HG03457 (cell line): ENCODE measurements at regions not wholly inside any gene's neighbourhood (a gene's known extent, or its start where the extent isn't known, plus 50 kb on each side); places are given as distances from the start of the nearest gene placed in this dataset.

Experiments
- ATAC-seq: cut with Tn5 transposase; IDR thresholded peaks from one replicate; pipeline ENCODE4 v1.9.1; 2021; ENCODE audit warnings: moderate number of reproducible peaks; ENCODE audit not compliant: unreplicated experiment

DNA sequence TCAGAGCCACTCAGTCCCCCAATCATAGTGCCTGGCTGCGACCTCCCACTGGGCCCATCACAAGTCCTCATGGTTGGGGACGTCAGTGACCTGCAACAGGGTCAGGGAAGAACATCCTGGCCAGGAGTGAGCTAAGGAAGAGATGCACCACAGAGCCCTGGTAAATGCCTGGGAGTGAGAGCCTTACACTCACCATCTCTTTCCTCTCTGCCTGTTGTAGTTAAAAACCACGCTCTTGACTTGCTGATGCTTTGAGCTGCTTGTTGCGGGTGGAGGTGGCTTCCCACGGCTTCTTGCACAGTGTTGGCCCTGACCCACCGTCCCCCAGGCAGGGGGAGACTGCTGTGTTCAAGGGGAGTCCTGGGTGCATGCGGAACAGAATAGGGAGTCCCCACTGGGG lies 91.1 kb upstream of the RGMA start:
- no peak for ATAC-seq

DNA sequence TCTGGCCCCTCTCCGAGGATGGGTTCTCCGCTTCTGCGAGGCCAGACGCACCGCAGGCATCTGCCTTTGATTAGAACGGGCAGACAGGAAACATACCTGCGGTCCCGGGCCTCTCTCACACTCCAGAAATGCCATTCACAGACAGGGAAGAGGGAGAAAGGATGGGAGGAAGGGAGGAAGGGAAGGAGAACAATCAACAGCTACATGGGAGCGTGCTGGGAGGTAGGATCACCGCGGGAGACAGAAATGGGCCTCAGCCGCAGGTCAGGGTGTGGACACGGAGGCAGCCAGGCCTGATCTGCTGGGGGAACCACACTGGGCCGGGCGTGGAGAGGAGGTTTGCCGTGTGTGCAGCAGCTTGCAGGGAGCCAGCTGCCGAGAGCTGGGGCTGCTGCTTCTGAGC lies 90.7 kb upstream of the RGMA start:
- ATAC-seq: no peak

DNA sequence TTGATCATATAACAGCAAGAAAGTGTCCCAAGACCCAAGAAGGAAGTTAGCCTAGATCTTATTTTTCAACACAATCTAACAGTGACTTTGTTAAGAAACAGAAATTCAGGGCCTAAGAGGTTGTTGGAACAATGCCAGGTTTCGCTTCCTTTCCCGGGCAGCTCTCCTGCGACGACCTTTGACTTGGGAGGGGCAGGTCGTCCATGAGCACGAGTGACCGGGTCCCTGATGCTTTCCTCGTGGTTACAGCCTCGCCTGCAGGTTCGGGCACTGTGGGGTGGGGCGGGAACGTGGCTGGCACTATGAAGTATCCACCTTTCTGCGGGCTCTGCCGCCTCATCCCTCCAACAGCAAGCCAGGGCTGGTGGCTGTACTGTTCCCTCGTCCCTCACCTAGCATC lies 90.1 kb upstream of the RGMA start:
- no peak for ATAC-seq

DNA sequence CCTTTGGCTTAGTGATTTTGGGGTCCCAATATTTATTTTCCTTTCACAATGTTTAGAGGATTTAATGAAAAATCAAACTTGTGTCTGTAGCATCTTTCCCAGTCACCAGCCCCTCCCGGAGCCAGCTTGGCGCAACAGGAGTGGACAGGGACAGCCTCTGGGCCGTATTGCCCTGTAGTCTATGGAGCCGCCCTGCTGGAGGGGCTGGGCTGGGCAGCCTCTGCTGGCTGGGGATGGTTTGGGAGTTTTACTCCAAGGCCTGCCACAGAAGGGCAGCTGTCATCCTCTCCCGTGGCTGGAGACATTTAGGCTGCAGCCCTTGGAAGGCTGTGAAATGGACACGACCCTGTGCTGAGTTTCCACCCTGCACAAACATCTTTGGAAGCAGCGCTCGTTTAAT lies 89.4 kb upstream of the RGMA start:
- no peak for ATAC-seq

DNA sequence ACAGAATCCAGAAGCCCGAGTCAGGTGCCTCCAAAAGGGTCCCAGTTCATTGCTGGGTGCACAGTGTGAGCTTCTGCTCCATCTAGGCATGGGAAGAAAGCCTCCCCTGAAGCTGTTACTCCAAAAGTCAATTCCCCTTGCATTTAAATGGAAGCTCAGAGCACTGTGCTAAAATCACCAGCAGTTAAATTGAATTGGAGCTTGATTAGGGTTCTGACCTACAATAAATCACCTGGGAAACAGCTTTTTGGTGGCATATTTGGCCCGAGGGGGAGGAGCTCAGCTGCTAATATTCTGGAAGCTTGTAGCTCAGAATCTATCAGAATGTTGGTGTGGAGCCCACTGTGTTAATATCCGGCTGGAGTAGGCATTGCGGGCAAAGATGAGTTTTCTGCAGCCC lies 87.1 kb upstream of the RGMA start:
- no peak for ATAC-seq

DNA sequence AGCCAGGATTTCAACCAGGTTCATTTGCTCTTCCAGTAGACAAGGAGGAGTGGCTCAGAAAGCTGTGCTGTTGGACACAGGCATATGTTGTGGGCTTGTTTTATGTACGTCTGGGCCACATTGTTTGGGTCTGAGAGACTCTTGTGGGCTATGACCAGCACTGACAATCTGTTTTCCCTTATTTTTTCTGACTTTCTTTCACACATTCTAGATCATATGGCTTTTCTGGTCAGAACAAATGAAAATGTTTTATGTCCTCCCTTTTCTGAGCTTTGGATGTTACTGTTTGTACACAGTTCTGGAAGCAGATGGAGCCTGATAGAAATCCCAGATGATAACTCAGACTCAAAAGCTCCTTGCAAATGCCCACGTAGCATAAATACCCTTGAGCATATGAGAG lies 85.8 kb upstream of the RGMA start:
- ATAC-seq: no peak

DNA sequence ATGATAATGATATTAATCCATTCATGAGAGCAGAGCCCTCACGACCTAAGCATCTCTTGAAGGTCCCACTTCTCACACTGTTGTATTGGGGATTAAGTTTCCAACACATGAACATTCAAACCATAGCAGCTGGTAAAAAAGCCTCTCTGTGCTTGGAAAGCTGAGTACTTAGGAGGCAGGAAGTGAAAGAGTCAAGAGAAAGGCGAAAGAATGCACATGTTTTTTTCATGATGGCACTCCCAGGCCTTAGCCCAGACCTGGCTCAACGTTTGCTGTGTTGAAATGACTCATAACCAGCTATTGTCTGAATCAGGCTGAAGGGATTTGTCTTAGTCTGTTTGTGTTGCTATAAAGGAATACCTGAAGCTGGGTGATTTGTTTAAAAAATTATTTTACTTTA lies 84.4 kb upstream of the RGMA start:
- ATAC-seq: no peak

DNA sequence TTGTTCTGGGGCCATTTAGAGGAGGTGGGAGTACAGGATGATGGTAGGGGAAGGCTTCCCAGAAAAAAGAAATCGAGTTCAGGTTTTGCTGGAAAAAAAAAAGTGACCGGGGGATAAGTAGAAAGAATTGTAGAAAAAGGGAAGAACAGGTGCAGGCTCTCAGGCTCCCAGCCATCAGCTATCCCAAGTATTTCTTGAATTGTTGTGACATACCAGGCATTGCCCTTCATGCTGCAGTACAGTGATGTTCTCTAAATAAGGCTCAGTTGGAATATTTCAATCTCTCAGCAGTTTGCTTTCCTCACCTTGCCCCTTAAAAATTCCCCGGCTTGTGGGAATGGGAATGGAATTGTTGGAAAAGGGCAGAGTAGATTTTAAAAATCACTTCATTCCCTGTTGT lies 82.5 kb upstream of the RGMA start:
- no peak for ATAC-seq

DNA sequence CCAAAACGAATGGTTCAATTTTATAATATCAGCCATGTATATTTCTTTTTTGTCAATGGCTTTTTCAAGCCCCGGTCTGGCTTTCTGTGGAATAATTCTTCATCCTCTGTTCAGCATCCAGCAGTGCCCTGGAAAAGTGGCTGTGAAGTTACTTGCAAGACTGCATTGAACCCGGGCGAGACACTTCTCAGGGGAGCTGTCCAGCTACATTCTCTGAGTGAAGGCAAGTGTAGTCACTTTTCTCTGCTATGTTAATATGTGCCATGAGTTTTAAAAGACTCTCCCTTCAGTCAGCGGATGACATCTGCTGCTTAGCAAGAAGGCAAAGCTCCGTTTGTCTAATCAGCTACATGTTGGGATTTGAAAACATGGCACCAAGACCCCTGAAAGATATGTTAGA lies 81.3 kb upstream of the RGMA start:
- ATAC-seq: no peak

DNA sequence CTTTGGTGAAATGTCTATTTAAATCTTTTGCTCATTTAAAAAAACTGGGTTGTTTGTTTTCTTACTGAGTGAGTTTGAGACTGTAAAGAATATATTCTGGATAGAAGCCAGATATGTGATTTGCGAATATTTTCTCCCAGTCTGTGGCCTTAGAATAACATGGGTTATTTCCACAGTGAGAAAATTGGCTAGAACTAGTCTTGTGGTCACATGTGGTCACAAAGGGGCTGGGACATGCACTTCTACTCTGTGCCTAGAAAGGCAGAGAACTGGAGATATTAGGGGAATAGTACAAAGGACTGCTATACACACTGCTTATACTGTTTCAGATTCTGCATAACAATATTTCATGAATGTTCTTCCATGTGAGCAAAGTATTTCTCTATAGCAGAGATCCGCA lies 79.9 kb upstream of the RGMA start:
- no peak for ATAC-seq

DNA sequence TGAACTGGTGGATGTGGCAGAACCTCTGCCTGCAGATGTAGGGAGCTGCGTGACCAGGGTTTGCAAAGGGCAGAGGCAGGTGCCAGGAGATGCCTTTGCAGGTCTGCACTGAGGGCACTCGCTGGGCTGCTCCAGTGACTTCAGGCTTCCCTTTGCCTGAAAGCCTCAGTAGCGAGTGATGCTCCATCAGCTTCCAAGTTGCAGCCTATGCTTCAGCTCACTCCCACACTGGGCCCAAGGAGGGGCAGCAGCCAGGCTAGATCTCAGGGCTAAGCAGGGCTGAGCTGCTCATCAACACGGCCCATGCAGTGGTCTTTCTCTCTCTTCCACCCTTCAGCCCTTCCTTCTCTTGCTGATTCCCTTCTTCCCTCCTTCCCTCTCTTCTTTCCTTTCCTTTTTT lies 78.3 kb upstream of the RGMA start:
- no peak for ATAC-seq

DNA sequence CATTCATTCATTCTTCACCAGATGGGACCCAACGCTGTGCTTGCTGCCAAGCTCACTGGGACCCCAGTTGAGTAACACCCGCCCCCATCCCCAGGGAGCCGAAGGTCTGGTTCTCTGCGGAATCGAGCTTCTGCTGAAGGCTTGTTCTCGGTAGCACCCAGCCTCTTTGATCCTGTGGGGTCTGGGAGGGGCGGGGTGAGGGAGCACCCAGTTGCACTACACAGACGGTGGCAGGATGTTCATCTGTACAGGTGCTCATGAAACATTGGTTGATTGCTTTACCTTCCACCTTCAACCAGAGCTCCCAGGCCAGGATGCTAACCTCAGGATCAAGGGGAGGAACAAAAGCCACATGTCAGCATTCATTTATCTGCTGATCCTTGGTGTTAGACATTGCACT lies 77.7 kb upstream of the RGMA start:
- ATAC-seq: no peak

DNA sequence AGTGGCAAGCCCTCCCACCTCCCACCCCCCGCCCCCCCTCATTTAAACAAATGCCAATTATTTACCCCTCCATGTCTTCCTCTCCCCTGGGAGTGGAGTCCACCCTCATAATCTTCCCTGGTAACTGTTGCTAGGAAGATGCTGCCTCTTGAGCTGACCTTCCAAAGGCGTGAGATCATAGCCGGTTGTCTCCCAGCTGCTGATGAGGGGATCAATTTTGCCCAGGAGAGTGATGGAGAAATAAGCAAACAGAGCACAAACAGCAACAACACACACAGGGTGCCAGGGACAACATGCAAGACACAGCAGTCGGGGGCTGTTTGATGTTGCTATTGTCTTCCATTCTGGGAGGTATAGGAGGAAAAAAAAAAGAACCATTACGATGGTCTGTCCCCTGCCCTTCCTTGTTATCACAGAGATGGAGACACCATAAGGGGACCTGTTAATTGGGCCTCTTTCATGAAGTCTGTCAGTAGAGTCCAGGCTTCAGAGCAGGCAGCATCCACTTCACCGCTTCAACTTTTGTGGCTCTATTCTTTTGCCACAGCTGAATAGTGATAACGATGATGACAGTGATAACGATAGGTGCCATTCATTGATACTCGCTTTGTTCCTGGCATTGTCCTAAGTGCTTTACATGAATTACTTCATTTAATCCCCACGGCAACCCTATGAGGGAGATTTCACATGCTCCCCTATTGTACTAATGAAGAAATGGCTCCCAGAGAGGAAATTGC lies 76.9 kb upstream of the RGMA start:
- no peak for ATAC-seq

DNA sequence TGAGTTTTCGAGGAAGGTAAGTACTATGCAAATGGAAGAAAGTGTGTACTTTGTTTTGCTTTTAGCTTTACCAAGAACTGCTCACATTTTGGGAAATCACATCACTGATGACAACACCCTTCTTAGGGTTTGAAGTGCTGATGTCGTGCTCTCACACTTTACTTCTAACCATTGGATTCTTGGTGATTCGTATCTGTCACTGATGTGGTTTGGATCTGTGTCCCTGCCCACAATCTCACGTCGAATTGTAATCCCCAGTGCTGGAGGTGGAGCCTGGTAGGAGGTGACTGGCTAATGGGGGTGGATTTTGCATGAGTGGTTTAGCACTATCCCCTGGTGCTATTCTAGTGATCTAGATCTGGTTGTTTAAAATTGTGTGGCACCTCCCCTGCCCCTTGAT lies 75.4 kb upstream of the RGMA start:
- no peak for ATAC-seq

DNA sequence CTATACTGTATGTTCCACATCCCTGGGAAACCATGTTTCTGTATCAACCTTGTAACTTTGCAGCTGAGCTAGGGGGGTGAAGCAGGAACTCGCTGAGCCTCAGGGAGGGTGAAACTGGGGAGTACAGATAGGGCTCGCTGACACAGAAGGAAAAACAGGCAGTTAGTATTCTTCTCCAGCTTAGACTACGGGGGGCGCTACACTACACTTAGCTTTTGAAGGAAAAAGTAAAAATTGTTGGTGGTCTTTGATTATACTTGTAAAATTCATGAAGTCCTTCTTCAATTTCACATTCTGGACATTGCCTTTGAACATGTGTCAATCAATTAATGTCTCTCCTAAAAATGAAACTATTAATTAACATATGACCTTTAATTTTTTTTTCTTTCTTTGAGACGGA lies 73.5 kb upstream of the RGMA start:
- no peak for ATAC-seq

DNA sequence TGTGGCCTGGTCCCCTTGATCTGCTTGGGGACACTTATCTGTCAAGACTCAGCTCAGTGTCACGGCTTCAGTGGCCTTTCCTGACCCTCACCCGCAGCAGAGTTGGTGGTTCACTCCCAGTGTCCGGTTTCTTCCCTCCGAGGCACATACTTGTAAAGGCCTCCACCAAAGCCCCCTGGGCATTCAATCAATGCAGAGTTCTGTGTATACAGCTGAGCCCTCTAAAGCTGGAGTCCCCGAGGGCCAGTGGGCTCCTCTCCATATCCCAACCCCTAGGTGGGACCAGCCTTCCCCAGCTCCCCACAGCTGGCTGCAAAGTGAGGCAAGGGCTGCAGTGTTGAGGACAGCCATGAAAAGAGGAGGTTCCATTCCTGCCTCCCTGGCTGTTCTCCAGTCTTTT lies 70.9 kb upstream of the RGMA start:
- no peak for ATAC-seq

DNA sequence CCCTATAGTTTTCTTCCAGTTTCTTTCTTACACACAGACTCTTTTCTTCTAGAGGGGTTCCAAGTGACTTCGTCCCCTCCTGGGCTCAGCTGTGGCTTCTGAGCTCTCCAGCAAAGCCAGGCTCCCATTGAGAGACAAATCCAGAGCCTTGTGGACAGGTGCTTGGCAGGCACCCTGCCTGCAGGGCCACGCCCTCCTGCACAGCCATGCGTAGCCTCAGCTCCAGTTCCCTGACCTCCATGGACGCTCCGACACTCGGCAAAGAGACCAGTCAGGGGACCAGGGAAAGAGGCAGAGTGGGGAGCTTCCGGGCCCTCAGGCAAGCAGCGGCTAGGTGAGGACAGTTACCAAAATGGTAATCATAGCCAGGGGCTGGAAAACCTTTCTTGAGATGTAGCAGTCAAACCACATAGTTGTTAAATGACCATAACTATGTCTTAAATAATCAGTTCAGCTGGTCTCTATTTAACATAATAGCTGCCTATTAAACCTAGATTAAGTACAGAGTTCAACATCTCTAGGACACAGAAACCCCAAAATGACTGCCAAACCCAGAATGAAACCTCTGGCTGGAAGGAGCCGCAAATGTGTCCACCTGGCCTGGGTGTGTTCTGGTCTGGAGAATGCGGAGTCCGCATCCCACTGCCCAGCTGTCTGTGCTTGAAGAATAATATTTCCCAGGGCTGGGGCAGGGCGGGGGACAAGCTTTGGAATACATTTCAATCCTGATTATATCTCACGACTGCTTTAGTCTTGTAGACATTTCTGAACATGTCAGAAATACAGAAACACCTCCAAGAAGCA lies 69.3 kb upstream of the RGMA start:
- no peak for ATAC-seq

DNA sequence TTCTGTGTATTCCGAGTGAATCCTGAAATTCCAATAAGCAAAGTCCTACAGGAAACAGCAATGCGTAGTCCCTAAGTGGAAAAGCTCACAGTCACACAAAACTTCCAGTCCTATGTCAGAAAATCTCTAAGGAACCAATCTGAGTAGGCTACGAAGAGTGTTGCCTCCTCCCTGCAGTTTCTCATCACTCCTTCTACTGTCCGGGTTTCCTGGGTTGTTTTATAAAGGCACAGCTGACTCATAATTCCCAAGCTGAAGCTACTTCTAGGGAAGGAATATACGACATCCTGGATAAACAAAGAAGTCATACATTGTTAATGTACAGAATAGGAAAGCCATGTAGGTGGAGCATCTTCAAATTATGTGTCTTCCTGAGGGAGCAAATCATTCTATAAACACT lies 65.7 kb upstream of the RGMA start:
- no peak for ATAC-seq

DNA sequence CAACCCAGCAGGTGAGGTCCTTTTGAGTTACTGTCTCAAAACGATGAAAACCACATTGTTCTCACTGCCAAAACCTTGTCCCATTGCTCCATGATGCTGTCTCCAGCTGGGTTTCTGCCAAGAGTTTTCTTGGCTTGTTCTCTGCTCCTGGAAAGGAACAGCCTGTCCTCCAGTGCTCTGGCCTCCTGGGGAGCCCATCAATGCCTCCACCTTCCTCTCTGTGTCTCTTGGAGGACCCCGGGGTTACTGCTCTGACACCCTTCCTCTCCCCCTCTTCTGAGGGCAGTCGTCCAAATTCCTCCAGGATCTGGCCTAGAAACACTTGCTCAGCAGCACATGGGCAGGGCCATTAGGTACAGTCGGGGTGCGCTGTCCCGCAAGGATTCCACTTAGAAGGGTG lies 63.9 kb upstream of the RGMA start:
- no peak for ATAC-seq

DNA sequence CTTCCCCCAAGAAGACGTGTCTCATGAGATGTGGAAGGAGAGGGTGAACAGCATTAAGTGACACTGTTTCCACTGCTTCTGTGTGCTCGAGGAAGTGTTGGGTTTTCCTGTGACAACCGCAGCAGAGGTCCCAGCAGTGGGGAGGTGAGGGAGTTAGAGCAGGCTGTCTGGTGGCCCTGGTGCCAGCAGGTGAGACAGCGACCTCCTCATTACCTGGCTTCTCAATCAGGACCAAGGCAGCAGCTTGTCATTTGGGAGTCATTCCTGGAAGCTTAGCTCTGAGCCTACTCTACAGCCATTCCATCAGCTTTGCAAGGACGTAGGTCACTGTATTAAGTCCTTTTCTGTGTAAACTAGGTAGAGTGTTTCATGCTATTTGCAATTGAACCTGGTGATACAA lies 63.3 kb upstream of the RGMA start:
- ATAC-seq: no peak

DNA sequence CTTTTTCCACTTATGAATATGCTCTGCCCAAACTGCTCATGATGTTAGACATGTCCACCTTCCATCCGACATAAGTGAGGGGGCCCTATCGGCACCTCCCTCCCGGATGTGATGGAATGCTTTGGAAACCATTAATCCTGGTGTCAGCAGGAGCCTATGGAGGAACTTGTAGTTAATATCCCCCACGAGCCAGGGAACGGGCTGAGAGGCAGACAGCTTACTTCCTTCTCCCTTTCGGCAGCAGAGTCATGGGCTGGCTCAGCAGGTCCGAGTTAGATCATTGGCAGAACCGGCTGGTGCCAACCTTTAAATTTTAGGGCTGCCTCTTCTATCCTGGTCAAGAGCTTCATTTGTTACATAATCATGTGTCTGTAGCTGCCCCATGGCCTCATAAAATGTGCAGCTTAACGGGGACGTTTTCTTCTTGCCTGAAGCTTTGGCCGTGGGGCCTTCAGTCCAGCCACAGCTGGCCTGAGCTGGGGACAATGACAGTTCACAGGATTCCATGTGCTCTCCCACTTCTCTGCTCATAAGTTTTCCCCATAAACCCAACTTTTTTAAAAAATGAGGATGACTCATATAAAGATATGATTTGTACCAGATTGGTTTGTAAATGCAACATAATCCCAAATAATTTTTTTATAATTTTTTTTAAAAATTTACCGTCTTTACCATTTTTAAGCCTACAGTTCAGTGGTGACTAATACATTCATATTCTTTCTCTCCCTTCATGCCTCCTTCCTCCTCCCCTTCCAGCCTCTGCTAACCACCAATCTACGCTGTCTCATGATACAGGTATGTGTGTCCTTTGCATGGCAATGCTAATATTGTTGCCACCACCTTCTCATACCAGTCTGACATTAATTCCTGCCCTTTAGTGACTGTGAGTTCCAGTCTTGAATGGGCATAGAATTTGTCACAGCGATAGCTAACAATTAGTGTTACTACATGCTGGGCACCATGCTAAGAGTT lies 62.2 kb upstream of the RGMA start:
- ATAC-seq: no peak

DNA sequence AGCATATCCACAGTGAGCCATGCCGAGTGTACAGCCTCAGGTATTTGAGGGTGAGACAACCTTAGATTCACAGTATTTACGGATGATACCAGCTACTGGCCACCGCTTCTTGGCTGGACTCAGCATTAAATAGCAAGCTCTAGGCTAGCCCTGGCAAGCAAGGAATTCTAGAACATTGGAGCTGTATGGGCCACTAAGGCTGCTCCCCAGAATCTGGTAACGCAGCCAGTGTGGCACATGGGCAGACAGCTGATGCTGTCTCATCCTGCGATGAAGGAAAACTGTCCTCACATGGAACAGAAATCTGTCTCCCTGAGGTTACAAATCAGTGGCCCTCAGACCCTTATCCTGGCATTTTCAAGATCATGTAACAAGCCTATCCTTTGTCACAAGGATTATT lies 57.6 kb upstream of the RGMA start:
- ATAC-seq: no peak
